Ishikawa (cell line): ENCODE measurements at regions not wholly inside any gene's neighbourhood (a gene's known extent, or its start where the extent isn't known, plus 50 kb on each side); places are given as distances from the start of the nearest gene placed in this dataset.

Experiments used
- EP300 ChIP-seq: IDR thresholded peaks from 2 replicates; pipeline ENCODE4 v1.6.1; 2012; ENCODE audit warnings: borderline replicate concordance
- TAF1 ChIP-seq: IDR thresholded peaks from 2 replicates; pipeline ENCODE4 v1.6.1; 2012; ENCODE audit warnings: low read depth, mild to moderate bottlenecking
- USF1 ChIP-seq: IDR thresholded peaks from 2 replicates; pipeline ENCODE4 v1.6.1; 2012
- YY1 ChIP-seq: IDR thresholded peaks from 2 replicates; pipeline ENCODE4 v1.6.1; 2012; ENCODE audit warnings: low read depth

DNA sequence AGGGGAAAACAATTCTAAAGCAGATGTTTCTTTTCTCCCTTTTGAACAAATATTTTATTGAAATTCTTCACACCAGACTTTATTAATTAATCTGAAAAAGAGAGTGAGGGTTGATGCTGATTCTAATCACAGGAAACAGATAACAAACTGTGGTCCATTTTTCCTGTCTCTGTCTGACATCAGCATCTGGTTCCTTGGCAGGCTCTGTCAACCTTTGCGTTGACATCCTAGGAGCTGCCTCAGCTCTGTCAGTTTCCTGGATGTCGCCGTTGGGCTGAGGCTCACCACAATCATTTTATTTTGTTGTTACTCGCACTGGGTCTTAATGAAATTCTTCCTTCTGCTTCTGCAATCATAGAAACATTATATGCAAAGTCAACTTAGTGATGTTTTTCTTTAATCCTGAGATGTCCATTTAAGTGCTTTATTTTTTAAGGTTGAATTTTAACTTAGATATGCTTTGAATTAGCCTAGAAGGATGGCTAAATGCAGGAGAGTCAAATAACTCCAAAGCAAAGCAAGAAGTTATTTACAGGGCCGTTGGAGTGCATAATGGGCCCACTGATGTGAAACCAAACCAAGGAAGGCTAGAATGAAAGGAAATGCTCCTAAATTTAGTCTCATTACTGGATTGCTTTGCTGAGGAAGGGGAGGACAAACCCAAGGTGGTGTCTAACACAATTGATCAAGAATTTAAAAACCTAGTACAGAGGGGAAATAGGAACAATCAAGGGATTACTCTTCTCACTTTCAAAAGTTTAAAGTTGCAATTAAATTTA, 542.4 kb downstream of the FLRT2 start:
- TF ChIP-seq YY1: no peak
- TF ChIP-seq EP300: no peak
- no peak for TF ChIP-seq TAF1
- no peak for TF ChIP-seq USF1
